C4-2B (cell line): ENCODE measurements at regions not wholly inside any gene's neighbourhood (a gene's known extent, or its start where the extent isn't known, plus 50 kb on each side); places are given as distances from the start of the nearest gene placed in this dataset.

Source experiments
- ZFX ChIP-seq: fragments of 450-650 bp; IDR thresholded peaks from 2 replicates; pipeline ENCODE4 v1.6.1; 2017
- TF ChIP-seq, protein P1 (sequence below): fragments of 450-650 bp; conservative IDR thresholded peaks from 2 replicates; pipeline ENCODE4 v1.5.1; 2017; ENCODE audit warnings: mild to moderate bottlenecking

DNA sequence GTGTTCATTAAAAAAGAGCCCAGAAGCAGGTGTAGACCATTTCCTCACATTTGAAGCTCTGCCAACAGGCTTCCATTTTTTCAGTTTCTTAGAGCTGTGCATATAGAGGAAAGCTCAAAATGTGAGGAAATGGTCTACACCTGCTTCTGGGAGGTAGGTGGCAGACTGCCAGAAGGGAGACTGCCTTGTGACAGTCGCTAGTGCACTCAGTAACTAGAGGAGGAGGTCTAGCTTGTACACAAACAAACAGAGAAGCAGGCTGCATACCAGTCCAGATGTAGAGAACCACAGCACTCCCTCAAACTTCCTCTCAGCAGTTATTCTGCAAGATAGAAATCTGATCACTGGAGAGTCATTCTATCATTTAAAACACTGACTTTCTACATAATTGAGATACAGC is 800.2 kb downstream of the EFNB2 start:
- TF ChIP-seq, protein P1, sequence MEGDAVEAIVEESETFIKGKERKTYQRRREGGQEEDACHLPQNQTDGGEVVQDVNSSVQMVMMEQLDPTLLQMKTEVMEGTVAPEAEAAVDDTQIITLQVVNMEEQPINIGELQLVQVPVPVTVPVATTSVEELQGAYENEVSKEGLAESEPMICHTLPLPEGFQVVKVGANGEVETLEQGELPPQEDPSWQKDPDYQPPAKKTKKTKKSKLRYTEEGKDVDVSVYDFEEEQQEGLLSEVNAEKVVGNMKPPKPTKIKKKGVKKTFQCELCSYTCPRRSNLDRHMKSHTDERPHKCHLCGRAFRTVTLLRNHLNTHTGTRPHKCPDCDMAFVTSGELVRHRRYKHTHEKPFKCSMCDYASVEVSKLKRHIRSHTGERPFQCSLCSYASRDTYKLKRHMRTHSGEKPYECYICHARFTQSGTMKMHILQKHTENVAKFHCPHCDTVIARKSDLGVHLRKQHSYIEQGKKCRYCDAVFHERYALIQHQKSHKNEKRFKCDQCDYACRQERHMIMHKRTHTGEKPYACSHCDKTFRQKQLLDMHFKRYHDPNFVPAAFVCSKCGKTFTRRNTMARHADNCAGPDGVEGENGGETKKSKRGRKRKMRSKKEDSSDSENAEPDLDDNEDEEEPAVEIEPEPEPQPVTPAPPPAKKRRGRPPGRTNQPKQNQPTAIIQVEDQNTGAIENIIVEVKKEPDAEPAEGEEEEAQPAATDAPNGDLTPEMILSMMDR, result no peak
- TF ChIP-seq ZFX, result no peak
